Nephron progenitor cell (in vitro differentiated cells): ENCODE measurements at regions not wholly inside any gene's neighbourhood (a gene's known extent, or its start where the extent isn't known, plus 50 kb on each side); places are given as distances from the start of the nearest gene placed in this dataset.

Source experiments
- DNase-seq: peaks from one replicate; pipeline ENCODE4 v3.0.0; 2021
- H3K27ac Mint-ChIP-seq: 2 replicates; pipeline ENCODE4 v1.8.0; 2021; ENCODE audit warnings: mild to moderate bottlenecking, moderate library complexity, mixed read lengths
- H3K27me3 Mint-ChIP-seq: 2 replicates; pipeline ENCODE4 v1.8.0; 2021; ENCODE audit warnings: mild to moderate bottlenecking, low read depth, mixed read lengths; ENCODE audit not compliant: poor library complexity
- H3K36me3 Mint-ChIP-seq: 2 replicates; pipeline ENCODE4 v1.8.0; 2021; ENCODE audit warnings: low read depth, mixed read lengths
- H3K4me1 Mint-ChIP-seq: 2 replicates; pipeline ENCODE4 v1.8.0; 2021; ENCODE audit warnings: mixed read lengths
- H3K4me3 Mint-ChIP-seq: 2 replicates; pipeline ENCODE4 v1.8.0; 2021; ENCODE audit warnings: mild to moderate bottlenecking, moderate library complexity, mixed read lengths
- H3K9me3 Mint-ChIP-seq: 2 replicates; pipeline ENCODE4 v1.8.0; 2021; ENCODE audit warnings: mild to moderate bottlenecking, moderate library complexity, mixed read lengths
- CTCF ChIP-seq: fragments of 200-600 bp; sonication (generic); IDR thresholded peaks from 2 replicates; pipeline ENCODE4 v1.5.0; 2021; ENCODE audit warnings: antibody characterized with exemption

- no peaks in the 10 kb centered on the region for H3K4me1 Mint-ChIP-seq
- no peaks in the 10 kb centered on the region for H3K9me3 Mint-ChIP-seq
- no peaks in the 10 kb centered on the region for H3K36me3 Mint-ChIP-seq
- peaks cover 11% of the 10 kb centered on the region for H3K27me3 Mint-ChIP-seq
- no peak for TF ChIP-seq CTCF
- no peak for DNase-seq
- H3K4me3 Mint-ChIP-seq = no peak overlapping the region
- no peak overlapping the region for H3K27ac Mint-ChIP-seq
These were observed 417.8 kb upstream of the CCL2 start for GRCh38 chr17:33837281-33837680.

GRCh38 chr17:33838281-33838680 lies 416.8 kb upstream of the CCL2 start:
- Mint-ChIP-seq H3K36me3 (no peaks in the 10 kb centered on the region), H3K27me3 (peaks cover 11% of the 10 kb centered on the region), H3K27ac (no peak overlapping the region), H3K4me3 (no peak overlapping the region), H3K9me3 (no peaks in the 10 kb centered on the region), H3K4me1 (no peaks in the 10 kb centered on the region)
- DNase-seq = no peak
- TF ChIP-seq CTCF = no peak

GRCh38 chr17:33847900-33848299 lies 407.2 kb upstream of the CCL2 start:
- Mint-ChIP-seq H3K4me3 (no peak overlapping the region), H3K9me3 (no peaks in the 10 kb centered on the region), H3K4me1 (peaks cover 6% of the 10 kb centered on the region), H3K27ac (no peak overlapping the region), H3K36me3 (no peaks in the 10 kb centered on the region), H3K27me3 (peaks cover 28% of the 10 kb centered on the region)
- TF ChIP-seq CTCF = no peak
- DNase-seq = no peak

GRCh38 chr17:33848433-33848832 lies 406.7 kb upstream of the CCL2 start:
- no peak overlapping the region for H3K4me3 Mint-ChIP-seq
- peaks cover 28% of the 10 kb centered on the region for H3K27me3 Mint-ChIP-seq
- H3K27ac Mint-ChIP-seq = no peak overlapping the region
- H3K9me3 Mint-ChIP-seq = no peaks in the 10 kb centered on the region
- no peak for DNase-seq
- TF ChIP-seq CTCF = no peak
- H3K4me1 Mint-ChIP-seq = peaks cover 6% of the 10 kb centered on the region
- H3K36me3 Mint-ChIP-seq = no peaks in the 10 kb centered on the region

GRCh38 chr17:33854596-33854995 lies 400.5 kb upstream of the CCL2 start:
- Mint-ChIP-seq H3K9me3 (no peaks in the 10 kb centered on the region), H3K27ac (no peak overlapping the region), H3K36me3 (no peaks in the 10 kb centered on the region), H3K4me3 (no peak overlapping the region), H3K4me1 (peaks cover 12% of the 10 kb centered on the region), H3K27me3 (peaks cover 20% of the 10 kb centered on the region)
- no peak for TF ChIP-seq CTCF
- DNase-seq = no peak

- Mint-ChIP-seq H3K27me3 (peaks cover 36% of the 10 kb centered on the region), H3K9me3 (no peaks in the 10 kb centered on the region), H3K4me1 (peaks cover 6% of the 10 kb centered on the region), H3K36me3 (no peaks in the 10 kb centered on the region), H3K4me3 (no peak overlapping the region), H3K27ac (no peak overlapping the region)
- no peak for DNase-seq
- no peak for TF ChIP-seq CTCF
These were observed 397.0 kb upstream of the CCL2 start for GRCh38 chr17:33858121-33858520.
